OCI-LY1 (cell line): ENCODE measurements at regions not wholly inside any gene's neighbourhood (a gene's known extent, or its start where the extent isn't known, plus 50 kb on each side); places are given as distances from the start of the nearest gene placed in this dataset.

ENCODE experiments used
- H2AFZ ChIP-seq: fragments of 200-600 bp; sonication (generic), shearing (Covaris generic); 2 replicates; pipeline ENCODE4 v1.6.0; 2014; ENCODE audit warnings: antibody characterized with exemption, mild to moderate bottlenecking, low read length
- H3F3A ChIP-seq: fragments of 200-600 bp; sonication (generic), shearing (Covaris generic); 2 replicates; pipeline ENCODE4 v1.6.0; 2014; ENCODE audit warnings: mild to moderate bottlenecking, antibody characterized with exemption, low read length, moderate library complexity; ENCODE audit not compliant: insufficient read depth
- H3K27ac ChIP-seq: fragments of 200-600 bp; sonication (generic); 2 replicates; pipeline ENCODE4 v1.5.1; 2014; ENCODE audit warnings: low read length, mixed run types, mild to moderate bottlenecking, low read depth; ENCODE audit not compliant: poor library complexity, severe bottlenecking
- H3K27me3 ChIP-seq: fragments of 200-600 bp; sonication (generic); 2 replicates; pipeline ENCODE4 v1.6.0; 2014; ENCODE audit warnings: antibody characterized with exemption, mild to moderate bottlenecking, low read length, moderate library complexity; ENCODE audit not compliant: insufficient read depth
- H3K36me3 ChIP-seq: fragments of 200-600 bp; sonication (generic); 2 replicates; pipeline ENCODE4 v1.6.1; 2014; ENCODE audit warnings: mild to moderate bottlenecking, antibody characterized with exemption, low read length, moderate library complexity, mixed read lengths; ENCODE audit not compliant: insufficient read depth
- H3K4me1 ChIP-seq: fragments of 200-600 bp; sonication (generic); 2 replicates; pipeline ENCODE4 v1.5.1; 2014; ENCODE audit warnings: mild to moderate bottlenecking, low read length, moderate library complexity; ENCODE audit not compliant: insufficient read depth, severe bottlenecking
- H3K4me2 ChIP-seq: fragments of 200-600 bp; sonication (generic), shearing (Covaris generic); 2 replicates; pipeline ENCODE4 v1.6.1; 2014; ENCODE audit warnings: low read length
- H3K4me3 ChIP-seq: fragments of 200-600 bp; sonication (generic); 2 replicates; pipeline ENCODE4 v1.5.1; 2014; ENCODE audit warnings: low read length, low read depth, mild to moderate bottlenecking, mixed read lengths; ENCODE audit not compliant: poor library complexity, severe bottlenecking
- H3K79me2 ChIP-seq: fragments of 200-600 bp; shearing (Covaris generic); 2 replicates; pipeline ENCODE4 v1.6.1; 2016; ENCODE audit warnings: mixed run types, low read length, mixed read lengths; ENCODE audit not compliant: insufficient read depth
- H3K9ac ChIP-seq: fragments of 200-600 bp; sonication (generic), shearing (Covaris generic); 2 replicates; pipeline ENCODE4 v1.6.1; 2014; ENCODE audit warnings: mild to moderate bottlenecking, low read length, mixed read lengths
- H3K9me2 ChIP-seq: fragments of 200-600 bp; sonication (generic), shearing (Covaris generic); 2 replicates; pipeline ENCODE4 v1.6.1; 2014; ENCODE audit warnings: low read depth, mild to moderate bottlenecking, low read length, mixed read lengths
- H3K9me3 ChIP-seq: fragments of 200-600 bp; shearing (Covaris generic); 2 replicates; pipeline ENCODE4 v1.6.1; 2014; ENCODE audit warnings: low read length, mixed read lengths
- H4K20me1 ChIP-seq: fragments of 200-600 bp; sonication (generic), shearing (Covaris generic); 2 replicates; pipeline ENCODE4 v1.6.0; 2016; ENCODE audit warnings: mild to moderate bottlenecking, low read length; ENCODE audit not compliant: insufficient read depth
- CTCF ChIP-seq: fragments of 200-600 bp; sonication (generic), shearing (Covaris generic); IDR thresholded peaks from 2 replicates; pipeline ENCODE4 v1.5.1; 2017; ENCODE audit warnings: mild to moderate bottlenecking, antibody characterized with exemption, low read length, moderate library complexity, mixed read lengths
- EZH2 ChIP-seq: fragments of 200-600 bp; sonication (generic), shearing (Covaris generic); IDR thresholded peaks from 2 replicates; pipeline ENCODE4 v1.8.0; 2017; ENCODE audit warnings: borderline replicate concordance, mixed run types, mild to moderate bottlenecking, antibody characterized with exemption, low read length, moderate library complexity, mixed read lengths

GRCh38 chr2:41954304-41955291, 93.2 kb upstream of the PKDCC start:
- no peaks in the 10 kb centered on the region for H3K4me1 ChIP-seq
- H3K9me3 ChIP-seq: no peaks in the 10 kb centered on the region
- H3K36me3 ChIP-seq: no peaks in the 10 kb centered on the region
- no peak overlapping the region for H3K4me2 ChIP-seq
- H3F3A ChIP-seq: no peaks in the 10 kb centered on the region
- no peaks in the 10 kb centered on the region for H3K9me2 ChIP-seq
- no peak for TF ChIP-seq EZH2
- no peak for TF ChIP-seq CTCF
- no peak overlapping the region for H2AFZ ChIP-seq
- H3K9ac ChIP-seq: no peak overlapping the region
- no peaks in the 10 kb centered on the region for H3K79me2 ChIP-seq
- H4K20me1 ChIP-seq: no peaks in the 10 kb centered on the region
- no peak overlapping the region for H3K27ac ChIP-seq
- peaks cover 5% of the 10 kb centered on the region; the same call in 1 of the 2 replicates for H3K27me3 ChIP-seq
- no peak overlapping the region for H3K4me3 ChIP-seq

GRCh38 chr2:41955316-41956043, 92.3 kb upstream of the PKDCC start:
- TF ChIP-seq CTCF (no peak), EZH2 (no peak)
- Histone ChIP-seq H3K36me3 (no peaks in the 10 kb centered on the region), H3K4me1 (no peaks in the 10 kb centered on the region), H3K4me3 (no peak overlapping the region), H3K9ac (no peak overlapping the region), H3K4me2 (no peak overlapping the region), H4K20me1 (no peaks in the 10 kb centered on the region), H3K79me2 (no peaks in the 10 kb centered on the region), H3K27me3 (peaks cover 5% of the 10 kb centered on the region; the same call in 1 of the 2 replicates), H3F3A (no peaks in the 10 kb centered on the region), H3K9me2 (no peaks in the 10 kb centered on the region), H3K27ac (no peak overlapping the region), H2AFZ (no peak overlapping the region), H3K9me3 (no peaks in the 10 kb centered on the region)

GRCh38 chr2:41957431-41957830, 90.4 kb upstream of the PKDCC start:
- H3K4me3 ChIP-seq: no peak overlapping the region
- H3K27me3 ChIP-seq: peaks cover 5% of the 10 kb centered on the region; the same call in 1 of the 2 replicates
- H3K4me1 ChIP-seq: no peaks in the 10 kb centered on the region
- no peak overlapping the region for H3K9ac ChIP-seq
- H3F3A ChIP-seq: no peaks in the 10 kb centered on the region
- no peaks in the 10 kb centered on the region for H3K9me3 ChIP-seq
- TF ChIP-seq EZH2: no peak
- TF ChIP-seq CTCF: no peak
- no peaks in the 10 kb centered on the region for H4K20me1 ChIP-seq
- no peaks in the 10 kb centered on the region for H3K9me2 ChIP-seq
- H3K36me3 ChIP-seq: no peaks in the 10 kb centered on the region
- no peak overlapping the region for H2AFZ ChIP-seq
- H3K4me2 ChIP-seq: no peak overlapping the region
- H3K27ac ChIP-seq: no peak overlapping the region
- H3K79me2 ChIP-seq: no peaks in the 10 kb centered on the region
